Loucy (cell line): ENCODE measurements at regions not wholly inside any gene's neighbourhood (a gene's known extent, or its start where the extent isn't known, plus 50 kb on each side); places are given as distances from the start of the nearest gene placed in this dataset.
A peak's percentile ranks its signal among the peaks of the same experiment; 100 is the strongest.

ENCODE experiments used
- H2AFZ ChIP-seq: fragments of 200-600 bp; sonication (generic); 2 replicates; pipeline ENCODE4 v1.6.0; 2016; ENCODE audit warnings: antibody characterized with exemption, mild to moderate bottlenecking, low read length, moderate library complexity
- H3F3A ChIP-seq: fragments of 200-600 bp; 2 replicates; pipeline ENCODE4 v1.6.0; 2016; ENCODE audit warnings: antibody characterized with exemption, low read depth, mild to moderate bottlenecking
- H3K27me3 ChIP-seq: fragments of 200-600 bp; sonication (generic); 2 replicates; pipeline ENCODE4 v1.6.1; 2014; ENCODE audit warnings: low read length, mild to moderate bottlenecking; ENCODE audit not compliant: insufficient read depth, poor library complexity, severe bottlenecking
- H3K36me3 ChIP-seq: fragments of 200-600 bp; sonication (generic); 2 replicates; pipeline ENCODE4 v1.6.1; 2016; ENCODE audit warnings: low read length; ENCODE audit not compliant: insufficient read depth
- H3K4me1 ChIP-seq: fragments of 200-600 bp; sonication (generic); 2 replicates; pipeline ENCODE4 v1.5.1; 2014; ENCODE audit warnings: low read length, mild to moderate bottlenecking; ENCODE audit not compliant: insufficient read depth, poor library complexity, severe bottlenecking
- H3K4me2 ChIP-seq: fragments of 200-600 bp; sonication (generic); 2 replicates; pipeline ENCODE4 v1.6.0; 2014; ENCODE audit warnings: antibody characterized with exemption, low read length, low read depth, mild to moderate bottlenecking; ENCODE audit not compliant: poor library complexity, severe bottlenecking
- H3K4me3 ChIP-seq: fragments of 200-600 bp; sonication (generic); 2 replicates; pipeline ENCODE4 v1.5.1; 2014; ENCODE audit warnings: low read length, mild to moderate bottlenecking, mixed read lengths; ENCODE audit not compliant: poor library complexity, severe bottlenecking
- H3K79me2 ChIP-seq: fragments of 200-600 bp; sonication (generic); 2 replicates; pipeline ENCODE4 v1.6.1; 2014; ENCODE audit warnings: low read length; ENCODE audit not compliant: insufficient read depth
- H3K9ac ChIP-seq: fragments of 200-600 bp; sonication (generic); 2 replicates; pipeline ENCODE4 v1.6.0; 2014; ENCODE audit warnings: mild to moderate bottlenecking, low read depth, low read length, moderate library complexity; ENCODE audit not compliant: poor library complexity, severe bottlenecking
- H3K9me2 ChIP-seq: fragments of 200-600 bp; sonication (generic); replicated peaks from 2 replicates; pipeline ENCODE4 v1.6.1; 2016; ENCODE audit warnings: low read depth, low read length, mixed read lengths
- H3K9me3 ChIP-seq: fragments of 200-600 bp; sonication (generic); 2 replicates; pipeline ENCODE4 v1.6.1; 2014; ENCODE audit warnings: mild to moderate bottlenecking, antibody characterized with exemption, low read length, low read depth; ENCODE audit not compliant: insufficient read depth
- H4K20me1 ChIP-seq: fragments of 200-600 bp; sonication (generic); 2 replicates; pipeline ENCODE4 v1.6.0; 2014; ENCODE audit warnings: antibody characterized with exemption, low read length, mild to moderate bottlenecking; ENCODE audit not compliant: insufficient read depth, poor library complexity, severe bottlenecking
- EZH2phosphoT487 ChIP-seq: fragments of 200-600 bp; IDR thresholded peaks from 2 replicates; pipeline ENCODE4 v1.6.1; 2018; ENCODE audit warnings: antibody characterized with exemption, mild to moderate bottlenecking, moderate library complexity, borderline replicate concordance
- TF ChIP-seq, protein P1 (sequence below): fragments of 200-600 bp; sonication (generic); conservative IDR thresholded peaks from 2 replicates; pipeline ENCODE4 v1.5.1; 2014; ENCODE audit warnings: mild to moderate bottlenecking, antibody characterized with exemption, low read length

DNA sequence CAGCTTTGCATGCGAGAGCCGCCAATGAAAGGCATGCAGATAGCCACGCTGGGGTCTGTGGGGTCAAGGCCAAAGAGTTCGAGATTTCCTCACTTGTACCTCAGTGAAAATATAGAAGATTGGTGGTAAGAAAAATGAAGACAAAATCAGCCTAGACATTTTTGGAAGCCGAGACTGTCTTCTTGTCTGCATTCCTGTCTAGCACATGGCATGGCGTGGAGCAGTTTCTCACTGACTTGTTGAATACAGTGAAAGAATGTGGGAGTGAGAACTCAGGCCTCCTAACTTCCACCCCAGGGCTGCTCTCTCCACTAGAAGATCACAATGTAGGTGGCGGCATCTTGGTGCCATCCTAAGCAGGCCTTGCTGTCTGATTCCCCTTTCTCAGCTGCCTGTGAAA, 740.8 kb upstream of the HS6ST1 start:
- Histone ChIP-seq H3K9ac (peak overlapping the region; percentile 35), H3F3A (peaks cover 11% of the 10 kb centered on the region), H2AFZ (peak overlapping the region; percentile 8; the same call in 1 of the 2 replicates), H3K4me3 (no peak overlapping the region), H3K27me3 (no peaks in the 10 kb centered on the region), H3K9me2 (no peaks in the 10 kb centered on the region), H3K9me3 (no peaks in the 10 kb centered on the region), H3K79me2 (no peaks in the 10 kb centered on the region), H4K20me1 (no peaks in the 10 kb centered on the region), H3K36me3 (no peaks in the 10 kb centered on the region), H3K4me1 (peaks cover 88% of the 10 kb centered on the region), H3K4me2 (no peak overlapping the region)
- TF ChIP-seq, protein P1, sequence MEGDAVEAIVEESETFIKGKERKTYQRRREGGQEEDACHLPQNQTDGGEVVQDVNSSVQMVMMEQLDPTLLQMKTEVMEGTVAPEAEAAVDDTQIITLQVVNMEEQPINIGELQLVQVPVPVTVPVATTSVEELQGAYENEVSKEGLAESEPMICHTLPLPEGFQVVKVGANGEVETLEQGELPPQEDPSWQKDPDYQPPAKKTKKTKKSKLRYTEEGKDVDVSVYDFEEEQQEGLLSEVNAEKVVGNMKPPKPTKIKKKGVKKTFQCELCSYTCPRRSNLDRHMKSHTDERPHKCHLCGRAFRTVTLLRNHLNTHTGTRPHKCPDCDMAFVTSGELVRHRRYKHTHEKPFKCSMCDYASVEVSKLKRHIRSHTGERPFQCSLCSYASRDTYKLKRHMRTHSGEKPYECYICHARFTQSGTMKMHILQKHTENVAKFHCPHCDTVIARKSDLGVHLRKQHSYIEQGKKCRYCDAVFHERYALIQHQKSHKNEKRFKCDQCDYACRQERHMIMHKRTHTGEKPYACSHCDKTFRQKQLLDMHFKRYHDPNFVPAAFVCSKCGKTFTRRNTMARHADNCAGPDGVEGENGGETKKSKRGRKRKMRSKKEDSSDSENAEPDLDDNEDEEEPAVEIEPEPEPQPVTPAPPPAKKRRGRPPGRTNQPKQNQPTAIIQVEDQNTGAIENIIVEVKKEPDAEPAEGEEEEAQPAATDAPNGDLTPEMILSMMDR, result no peak
- no peak for TF ChIP-seq EZH2phosphoT487

DNA sequence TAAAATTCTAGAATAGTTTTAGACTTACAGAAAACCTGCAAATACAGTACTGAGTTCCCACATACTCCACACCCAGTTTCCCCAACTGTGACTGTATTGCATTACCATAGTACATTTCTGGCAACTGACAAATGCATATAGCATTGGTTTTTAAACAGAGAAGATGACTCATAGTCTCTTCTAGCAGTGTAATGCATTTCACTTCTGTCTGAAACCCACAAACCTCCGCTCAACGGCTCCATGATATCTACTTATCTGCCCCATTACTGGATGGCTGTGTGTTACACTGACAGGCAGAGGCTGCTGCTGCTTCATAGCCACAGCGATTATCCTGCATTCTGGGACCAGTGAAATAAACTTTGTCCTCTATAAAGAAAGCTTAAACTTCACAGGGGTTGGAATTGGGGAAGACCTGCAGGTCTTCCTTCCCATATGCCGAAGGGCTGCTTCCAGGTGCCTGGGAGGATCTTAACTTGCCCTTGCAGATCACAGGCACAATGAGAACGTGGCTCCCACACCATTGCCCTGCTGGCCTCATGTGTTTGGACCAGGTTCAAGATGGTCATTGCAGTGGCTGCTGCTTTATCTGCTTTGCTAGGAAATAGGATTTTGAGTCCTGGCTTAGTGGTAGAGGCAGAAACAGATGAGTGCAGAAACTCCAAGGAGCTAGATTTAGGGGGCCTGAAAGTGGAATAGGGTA, 742.6 kb upstream of the HS6ST1 start:
- peak overlapping the region; percentile 17; the same call in 1 of the 2 replicates for H2AFZ ChIP-seq

DNA sequence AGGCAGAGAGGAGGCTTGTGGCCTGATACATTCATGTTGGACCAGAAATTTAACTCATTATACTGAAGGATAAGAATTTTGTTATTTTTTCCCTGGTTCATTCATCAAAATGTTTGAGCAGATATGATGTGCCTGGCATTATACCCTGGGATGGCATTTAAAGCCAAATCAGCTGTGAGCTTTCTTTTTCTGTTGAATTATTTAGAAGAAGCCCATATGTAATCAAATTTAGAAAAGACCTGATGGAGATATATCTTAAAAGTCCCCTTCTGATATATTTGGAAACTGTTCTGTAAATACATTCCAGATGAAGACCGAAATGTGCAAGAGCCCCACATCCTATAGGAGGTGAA, 743.1 kb upstream of the HS6ST1 start:
- no peaks in the 10 kb centered on the region for H3K36me3 ChIP-seq
- H3K27me3 ChIP-seq, result no peaks in the 10 kb centered on the region
- peaks cover 71% of the 10 kb centered on the region for H3K4me1 ChIP-seq
- H3K9me3 ChIP-seq, result no peaks in the 10 kb centered on the region
- H3K9ac ChIP-seq, result peak overlapping the region; percentile 82
- H3F3A ChIP-seq, result peaks cover 5% of the 10 kb centered on the region; the same call in 1 of the 2 replicates
- TF ChIP-seq, protein P1, result no peak
- TF ChIP-seq EZH2phosphoT487, result no peak
- no peaks in the 10 kb centered on the region for H3K9me2 ChIP-seq
- H2AFZ ChIP-seq, result peak overlapping the region; percentile 17; the same call in 1 of the 2 replicates
- no peaks in the 10 kb centered on the region for H4K20me1 ChIP-seq
- H3K79me2 ChIP-seq, result no peaks in the 10 kb centered on the region
- H3K4me3 ChIP-seq, result peak overlapping the region; percentile 46
- H3K4me2 ChIP-seq, result peak overlapping the region; percentile 68

More for the DNA sequence above, 742.6 kb upstream of the HS6ST1 start:
- Histone ChIP-seq H3K36me3 (no peaks in the 10 kb centered on the region), H3F3A (peaks cover 5% of the 10 kb centered on the region; the same call in 1 of the 2 replicates), H3K4me3 (peak overlapping the region; percentile 46), H3K9ac (peak overlapping the region; percentile 82), H3K4me2 (peak overlapping the region; percentile 68), H3K79me2 (no peaks in the 10 kb centered on the region), H3K9me2 (no peaks in the 10 kb centered on the region), H3K27me3 (no peaks in the 10 kb centered on the region), H3K9me3 (no peaks in the 10 kb centered on the region), H4K20me1 (no peaks in the 10 kb centered on the region), H3K4me1 (peaks cover 76% of the 10 kb centered on the region)
- TF ChIP-seq EZH2phosphoT487, result no peak
- TF ChIP-seq, protein P1, result peak; percentile 37
